Psoas muscle (tissue), 7 donors: ENCODE measurements at regions not wholly inside any gene's neighbourhood (a gene's known extent, or its start where the extent isn't known, plus 50 kb on each side); places are given as distances from the start of the nearest gene placed in this dataset.

Experiments
- ATAC-seq, 4 donors: fragments of 200-7000 bp; cut with Tn5 transposase; one replicate each; pipeline ENCODE4 v1.9.1; 2020; ENCODE audit warnings: moderate library complexity in 3 of 4, mild to moderate bottlenecking in 2 of 4
- DNase-seq, 2 donors: peaks; one replicate each; pipeline ENCODE4 v3.0.0-alpha.2; 2020
- H3K27ac ChIP-seq: fragments of 200-600 bp; one replicate; pipeline ENCODE4 v1.8.0; 2022
- H3K27me3 ChIP-seq, 3 donors: fragments of 200-600 bp in 1 of 3; one replicate each; pipeline versions ENCODE4 v1.6.1 to v1.8.0; 2013 to 2022; ENCODE audit warnings: low read length in 2 of 3, mild to moderate bottlenecking in 2 of 3, moderate library complexity in 1 of 3; ENCODE audit not compliant: insufficient read depth in 3 of 3
- H3K36me3 ChIP-seq, 2 donors: fragments of 200-600 bp in 1 of 2; one replicate each; pipeline versions ENCODE4 v1.6.1 to v1.8.0; 2013 to 2022; ENCODE audit warnings: low read depth in 1 of 2, mild to moderate bottlenecking in 1 of 2, moderate library complexity in 1 of 2; ENCODE audit not compliant: insufficient read depth in 1 of 2
- H3K4me1 ChIP-seq: fragments of 200-600 bp; one replicate; pipeline ENCODE4 v1.8.0; 2022
- H3K4me3 ChIP-seq: fragments of 200-600 bp; one replicate; pipeline ENCODE4 v1.8.0; 2022; ENCODE audit warnings: mild to moderate bottlenecking
- H3K9me3 ChIP-seq: fragments of 200-600 bp; one replicate; pipeline ENCODE4 v1.8.0; 2022
- CTCF ChIP-seq: fragments of 200-600 bp; IDR thresholded peaks from one replicate; pipeline ENCODE4 v1.8.0; 2022; ENCODE audit warnings: antibody characterized with exemption
- WGBS, 3 donors: extraction: QIAGEN DNeasy Blood & Tissue Kit; methylation state at CpG; one replicate each; pipeline versions ENCODE4 v1.1.6 to v1.1.7; 2013; 5-methylcytosine and 5-hydroxymethylcytosine counted together
- intact Hi-C, 2 donors: fragments of 100-400 bp; cut with DNase I; formaldehyde crosslinking; loops; one replicate each; pipeline versions ENCODE4 v1.11.0 to v1.14.2; 2022
- donor health status: healthy with polysubstance abuse.
- donor health status: DM: no; HTN: no; CAD: no; lungs with moderate emphysema.
- donor health status: Bipolar disorder and iron deficiency.
- donor health status: healthy.
- donor health status: DM: yes; HTN: yes; CAD: no.
- donor health status: DM: no; HTN: no; CAD: no.
- donor health status: DM: yes; HTN: yes; CAD: no.

GRCh38 chr15:96237002-96237401, 93.5 kb upstream of the NR2F2 start:
- no peaks in the 10 kb centered on the region for H3K36me3 ChIP-seq
- no peak for TF ChIP-seq CTCF
- no peaks in the 10 kb centered on the region for H3K27me3 ChIP-seq
- H3K4me3 ChIP-seq, result no peak overlapping the region
- no peaks in the 10 kb centered on the region for H3K4me1 ChIP-seq
- H3K27ac ChIP-seq, result no peak overlapping the region
- 87 to 89% (median 88%) methylated on average over 1 of the region's 1 CpG for WGBS, 3 donors
- DNase-seq (no peak), ATAC-seq (no peak)
- no peaks in the 10 kb centered on the region for H3K9me3 ChIP-seq
- intact Hi-C loops, result no loop called here

GRCh38 chr15:96242761-96243160, 87.7 kb upstream of the NR2F2 start:
- intact Hi-C loops, result no loop called here
- ATAC-seq, result no peak
- H3K9me3 ChIP-seq, result no peaks in the 10 kb centered on the region
- H3K27me3 ChIP-seq, result no peaks in the 10 kb centered on the region
- no peak overlapping the region for H3K4me3 ChIP-seq
- no peak for TF ChIP-seq CTCF
- H3K27ac ChIP-seq, result no peak overlapping the region
- WGBS, 3 donors, result 81 to 94% (median 85%) methylated on average over 1 of the region's 1 CpG
- DNase-seq, result no peak
- no peaks in the 10 kb centered on the region for H3K4me1 ChIP-seq
- no peaks in the 10 kb centered on the region for H3K36me3 ChIP-seq

GRCh38 chr15:96243701-96244100, 86.8 kb upstream of the NR2F2 start:
- Histone ChIP-seq H3K36me3 (no peaks in the 10 kb centered on the region), H3K27ac (no peak overlapping the region), H3K4me3 (no peak overlapping the region), H3K27me3 (no peaks in the 10 kb centered on the region), H3K4me1 (no peaks in the 10 kb centered on the region), H3K9me3 (no peaks in the 10 kb centered on the region)
- 73 to 85% (median 75%) methylated on average over 4 of the region's 4 CpGs for WGBS, 3 donors
- no peak for DNase-seq
- no peak for ATAC-seq
- no peak for TF ChIP-seq CTCF
- intact Hi-C loops, result no loop called here

- Histone ChIP-seq H3K27me3 (no peaks in the 10 kb centered on the region), H3K9me3 (no peaks in the 10 kb centered on the region), H3K4me3 (no peak overlapping the region), H3K27ac (no peak overlapping the region), H3K36me3 (no peaks in the 10 kb centered on the region), H3K4me1 (no peaks in the 10 kb centered on the region)
- 92 to 94% (median 92%) methylated on average over 2 of the region's 2 CpGs for WGBS, 3 donors
- ATAC-seq, result no peak
- intact Hi-C loops, result no loop called here
- DNase-seq, result no peak
- TF ChIP-seq CTCF, result no peak
Observed at GRCh38 chr15:96245252-96245651, 85.2 kb upstream of the NR2F2 start.

- Histone ChIP-seq H3K9me3 (no peaks in the 10 kb centered on the region), H3K27me3 (no peaks in the 10 kb centered on the region), H3K4me3 (no peak overlapping the region), H3K4me1 (no peaks in the 10 kb centered on the region), H3K27ac (no peak overlapping the region), H3K36me3 (no peaks in the 10 kb centered on the region)
- no peak for TF ChIP-seq CTCF
- ATAC-seq (no peak), DNase-seq (no peak)
- intact Hi-C loops, result no loop called here
- 86 to 92% (median 92%) methylated on average over 4 of the region's 4 CpGs for WGBS, 3 donors
Observed at GRCh38 chr15:96246057-96246456, 84.4 kb upstream of the NR2F2 start.
